Mucosa of descending colon (tissue), 3 donors: ENCODE measurements at regions not wholly inside any gene's neighbourhood (a gene's known extent, or its start where the extent isn't known, plus 50 kb on each side); places are given as distances from the start of the nearest gene placed in this dataset.

Experiments used
- ATAC-seq: fragments of 200-7000 bp; cut with Tn5 transposase; one replicate; pipeline ENCODE4 v1.9.1; 2020; ENCODE audit warnings: mild to moderate bottlenecking, moderate library complexity
- DNase-seq, 3 donors: peaks; one replicate each; pipeline ENCODE4 v3.0.0-alpha.2; 2020
- H3K36me3 ChIP-seq: fragments of 200-600 bp; one replicate; pipeline ENCODE4 v1.8.0; 2021; ENCODE audit warnings: low read depth, mild to moderate bottlenecking
- H3K4me1 ChIP-seq: fragments of 200-600 bp; one replicate; pipeline ENCODE4 v1.8.0; 2021; ENCODE audit warnings: low read depth, mild to moderate bottlenecking
- H3K4me3 ChIP-seq: fragments of 200-600 bp; one replicate; pipeline ENCODE4 v1.8.0; 2021; ENCODE audit warnings: mild to moderate bottlenecking
- H3K9me3 ChIP-seq: fragments of 200-600 bp; one replicate; pipeline ENCODE4 v1.8.0; 2021; ENCODE audit warnings: mild to moderate bottlenecking
- CTCF ChIP-seq: fragments of 200-600 bp; IDR thresholded peaks from one replicate; pipeline ENCODE4 v1.8.0; 2022; ENCODE audit warnings: antibody characterized with exemption, mild to moderate bottlenecking
- intact Hi-C, 2 donors: fragments of 100-400 bp; cut with DNase I in 1 of 2; cut with micrococcal nuclease in 1 of 2; formaldehyde crosslinking; loops; one replicate each; pipeline versions ENCODE4 v1.11.0 to v1.11.1; 2022; cut with DNase I, micrococcal nuclease
- donor health status: DM: no; HTN: no; CAD: no; lungs with moderate emphysema.
- donor health status: DM: no; HTN: no; CAD: no.
- donor health status: DM: no; HTN: yes; CAD: no.

- no peak overlapping the region for H3K4me3 ChIP-seq
- no peaks in the 10 kb centered on the region for H3K4me1 ChIP-seq
- DNase-seq = no peak
- no peak for TF ChIP-seq CTCF
- intact Hi-C loops = no loop called here
- ATAC-seq = no peak
- peaks cover 17% of the 10 kb centered on the region for H3K9me3 ChIP-seq
- H3K36me3 ChIP-seq = no peaks in the 10 kb centered on the region
Observed at GRCh38 chr14:56367416-56367815, 212.2 kb upstream of the TMEM260 start.

- Histone ChIP-seq H3K4me1 (no peaks in the 10 kb centered on the region), H3K4me3 (no peak overlapping the region), H3K9me3 (peaks cover 18% of the 10 kb centered on the region), H3K36me3 (no peaks in the 10 kb centered on the region)
- DNase-seq = no peak
- TF ChIP-seq CTCF = no peak
- intact Hi-C loops = no loop called here
- ATAC-seq = no peak
Observed at GRCh38 chr14:56371737-56372136, 207.9 kb upstream of the TMEM260 start.

GRCh38 chr14:56374421-56374820 is 205.2 kb upstream of the TMEM260 start:
- intact Hi-C loops = no loop called here
- no peak for TF ChIP-seq CTCF
- H3K4me3 ChIP-seq = no peak overlapping the region
- H3K4me1 ChIP-seq = no peaks in the 10 kb centered on the region
- H3K36me3 ChIP-seq = no peaks in the 10 kb centered on the region
- DNase-seq (no peak), ATAC-seq (no peak)
- H3K9me3 ChIP-seq = peaks cover 18% of the 10 kb centered on the region

- intact Hi-C loops = no loop called here
- Histone ChIP-seq H3K9me3 (peaks cover 1% of the 10 kb centered on the region), H3K36me3 (no peaks in the 10 kb centered on the region), H3K4me1 (no peaks in the 10 kb centered on the region), H3K4me3 (no peak overlapping the region)
- ATAC-seq (no peak), DNase-seq (no peak)
- no peak for TF ChIP-seq CTCF
Observed at GRCh38 chr14:56378046-56378445, 201.6 kb upstream of the TMEM260 start.

GRCh38 chr14:56378475-56378877 is 201.1 kb upstream of the TMEM260 start:
- intact Hi-C loops = no loop called here
- DNase-seq (no peak), ATAC-seq (no peak)
- TF ChIP-seq CTCF = no peak
- H3K36me3 ChIP-seq = no peaks in the 10 kb centered on the region
- H3K4me1 ChIP-seq = no peaks in the 10 kb centered on the region
- H3K9me3 ChIP-seq = peaks cover 6% of the 10 kb centered on the region
- no peak overlapping the region for H3K4me3 ChIP-seq

- intact Hi-C loops = no loop called here
- TF ChIP-seq CTCF = no peak
- DNase-seq (no peak), ATAC-seq (peak; percentile 27)
- no peaks in the 10 kb centered on the region for H3K36me3 ChIP-seq
- H3K4me1 ChIP-seq = no peaks in the 10 kb centered on the region
- peaks cover 12% of the 10 kb centered on the region for H3K9me3 ChIP-seq
- no peak overlapping the region for H3K4me3 ChIP-seq
Observed at GRCh38 chr14:56379956-56380355, 199.6 kb upstream of the TMEM260 start.
